ENCODE measurements at regions not wholly inside any gene's neighbourhood (a gene's known extent, or its start where the extent isn't known, plus 50 kb on each side); places are given as distances from the start of the nearest gene placed in this dataset.

DNA sequence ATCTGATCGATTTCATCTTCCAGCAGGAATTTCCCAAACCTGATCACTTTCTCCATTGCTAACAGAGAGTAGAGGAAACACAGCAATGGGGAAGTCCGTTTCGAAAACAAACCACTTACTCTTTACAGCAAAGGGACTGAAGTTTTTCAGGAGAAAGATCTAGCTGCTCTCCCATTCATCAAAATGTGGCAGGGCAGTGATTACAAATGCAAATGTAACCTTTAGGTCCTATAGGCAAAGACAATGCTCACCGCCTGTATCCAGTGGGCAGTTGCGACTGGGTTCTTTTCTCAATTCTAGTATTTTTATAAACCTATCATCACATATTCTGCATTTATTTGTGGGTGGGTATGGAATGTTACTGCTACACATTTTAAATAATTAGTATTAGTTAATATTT, 218.0 kb upstream of the ZFHX3 start:
- Histone ChIP-seq H3K36me3 (ENCODE audit: control insufficient read depth, insufficient read depth, low read length) (no peaks in the 10 kb centered on the region), H3K4me1 (ENCODE audit: control insufficient read depth, insufficient read depth, low read length) (no peaks in the 10 kb centered on the region), H3K9ac (ENCODE audit: low read depth, low read length) (no peak overlapping the region), H3K79me1 (ENCODE audit: low read depth in 1 of 2, low read length in 2 of 2) (no peaks in the 10 kb centered on the region), H4K91ac (ENCODE audit: insufficient read depth, low read depth, low read length) (no peak overlapping the region), H2BK5ac (ENCODE audit: low read depth, low read length, poor library complexity, severe bottlenecking) (no peak overlapping the region), H4K5ac (ENCODE audit: low read depth, low read length) (no peak overlapping the region), H2AFZ (replicated peaks; ENCODE audit: low read length, poor library complexity) (no peak overlapping the region), H3K9me1 (ENCODE audit: insufficient read depth, low read length) (no peaks in the 10 kb centered on the region), H2BK20ac (ENCODE audit: low read depth, low read length) (no peak overlapping the region), H3K18ac (ENCODE audit: low read depth, low read length) (no peak overlapping the region), H2AK5ac (ENCODE audit: low read depth, low read length) (no peak overlapping the region), H2BK15ac (ENCODE audit: low read depth, low read length) (no peak overlapping the region), H3K4me3 (ENCODE audit: insufficient read depth, low read depth, low read length) (no peak overlapping the region), H3K27ac (ENCODE audit: insufficient read depth, low read length) (no peak overlapping the region), H3K4me2 (ENCODE audit: low read depth, low read length) (no peak overlapping the region), H3K56ac (ENCODE audit: extremely low read depth, insufficient read depth, low read length) (no peak overlapping the region), H2BK120ac (ENCODE audit: low read depth, low read length) (no peak overlapping the region), H3K27me3 (ENCODE audit: control insufficient read depth, insufficient read depth, low read length) (peaks cover 1% of the 10 kb centered on the region; the same call in 1 of the 2 replicates), H3K14ac (replicated peaks; ENCODE audit: low read depth, low read length) (no peak overlapping the region), H2AK9ac (replicated peaks; ENCODE audit: low read depth, low read length, poor library complexity) (no peak overlapping the region), H3K4ac (ENCODE audit: low read depth, low read length) (no peak overlapping the region), H4K8ac (ENCODE audit: low read depth in 2 of 2, low read length in 2 of 2) (no peak overlapping the region), H4K20me1 (ENCODE audit: insufficient read depth, low read length) (no peaks in the 10 kb centered on the region), H3K23ac (ENCODE audit: low read depth, low read length) (no peak overlapping the region), H3K9me3 (ENCODE audit: control insufficient read depth, insufficient read depth, low read length) (no peaks in the 10 kb centered on the region; the same call in 1 of the 2 replicates)
- no TSS peak for BruUV-seq (replicated peaks)
- TF ChIP-seq CEBPB (IDR thresholded peaks at IDR 0.05; ENCODE audit: low read depth, low read length), result no peak
- TF ChIP-seq, protein P1, sequence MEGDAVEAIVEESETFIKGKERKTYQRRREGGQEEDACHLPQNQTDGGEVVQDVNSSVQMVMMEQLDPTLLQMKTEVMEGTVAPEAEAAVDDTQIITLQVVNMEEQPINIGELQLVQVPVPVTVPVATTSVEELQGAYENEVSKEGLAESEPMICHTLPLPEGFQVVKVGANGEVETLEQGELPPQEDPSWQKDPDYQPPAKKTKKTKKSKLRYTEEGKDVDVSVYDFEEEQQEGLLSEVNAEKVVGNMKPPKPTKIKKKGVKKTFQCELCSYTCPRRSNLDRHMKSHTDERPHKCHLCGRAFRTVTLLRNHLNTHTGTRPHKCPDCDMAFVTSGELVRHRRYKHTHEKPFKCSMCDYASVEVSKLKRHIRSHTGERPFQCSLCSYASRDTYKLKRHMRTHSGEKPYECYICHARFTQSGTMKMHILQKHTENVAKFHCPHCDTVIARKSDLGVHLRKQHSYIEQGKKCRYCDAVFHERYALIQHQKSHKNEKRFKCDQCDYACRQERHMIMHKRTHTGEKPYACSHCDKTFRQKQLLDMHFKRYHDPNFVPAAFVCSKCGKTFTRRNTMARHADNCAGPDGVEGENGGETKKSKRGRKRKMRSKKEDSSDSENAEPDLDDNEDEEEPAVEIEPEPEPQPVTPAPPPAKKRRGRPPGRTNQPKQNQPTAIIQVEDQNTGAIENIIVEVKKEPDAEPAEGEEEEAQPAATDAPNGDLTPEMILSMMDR (conservative IDR thresholded peaks at IDR 0.05; ENCODE audit: low read depth, low read length), result no peak
- TF ChIP-seq SMC3 (IDR thresholded peaks at IDR 0.05; ENCODE audit: low read depth, low read length), result no peak
- TF ChIP-seq, protein P2, sequence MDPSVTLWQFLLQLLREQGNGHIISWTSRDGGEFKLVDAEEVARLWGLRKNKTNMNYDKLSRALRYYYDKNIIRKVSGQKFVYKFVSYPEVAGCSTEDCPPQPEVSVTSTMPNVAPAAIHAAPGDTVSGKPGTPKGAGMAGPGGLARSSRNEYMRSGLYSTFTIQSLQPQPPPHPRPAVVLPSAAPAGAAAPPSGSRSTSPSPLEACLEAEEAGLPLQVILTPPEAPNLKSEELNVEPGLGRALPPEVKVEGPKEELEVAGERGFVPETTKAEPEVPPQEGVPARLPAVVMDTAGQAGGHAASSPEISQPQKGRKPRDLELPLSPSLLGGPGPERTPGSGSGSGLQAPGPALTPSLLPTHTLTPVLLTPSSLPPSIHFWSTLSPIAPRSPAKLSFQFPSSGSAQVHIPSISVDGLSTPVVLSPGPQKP (IDR thresholded peaks at IDR 0.05; ENCODE audit: borderline replicate concordance, low read depth, low read length), result no peak
- no peak for TF ChIP-seq RFX5 (IDR thresholded peaks at IDR 0.05; ENCODE audit: low read depth, low read length)
- no peak for TF ChIP-seq CHD1 (IDR thresholded peaks at IDR 0.05; ENCODE audit: low read depth, low read length)
- no peak for TF ChIP-seq MXI1 (IDR thresholded peaks at IDR 0.05; ENCODE audit: borderline replicate concordance, low read depth, low read length)
- TF ChIP-seq NFE2L2 (IDR thresholded peaks at IDR 0.05; ENCODE audit: low read depth, low read length), result no peak
- no peak for TF ChIP-seq MAZ (IDR thresholded peaks at IDR 0.05; ENCODE audit: borderline replicate concordance, low read depth, low read length)
- intact Hi-C loops (cut with micrococcal nuclease), result no loop called here
- dilution Hi-C loops (cut with HindIII; ENCODE audit: low sequenced_read_pairs, unreplicated experiment), result no loop called here
- ChIA-PET POLR2A (ENCODE audit: unreplicated experiment) (no interaction called here), CTCF (no interaction called here)
- no peak for ATAC-seq (ENCODE audit: low read depth)
- no CpG with 5 or more reads among the region's 5 CpGs for WGBS, 2 experiments (ENCODE audit: extremely low coverage in 2 of 2, insufficient read length in 1 of 2)
- in situ Hi-C loops (cut with MboI; ENCODE audit: low sequenced_read_pairs), result no loop called here
- DNase-seq, result no peak
